HEK293 (cell line): ENCODE measurements at regions not wholly inside any gene's neighbourhood (a gene's known extent, or its start where the extent isn't known, plus 50 kb on each side); places are given as distances from the start of the nearest gene placed in this dataset.

Source experiments
- CTCF ChIA-PET: fragments of 350-600 bp; formaldehyde crosslinking; extraction: SDS; loops from one replicate; lab custom pipeline; 2021; ENCODE audit warnings: antibody characterized with exemption; lab: Yijun Ruan, JAX
- POLR2A ChIA-PET: fragments of 300-600 bp; formaldehyde crosslinking; extraction: SDS; loops from one replicate; lab custom pipeline; 2020; ENCODE audit warnings: antibody characterized with exemption, inconsistent platforms; lab: Yijun Ruan, JAX
- H3K27ac ChIP-seq: fragments of 200-500 bp; sonication (Bioruptor generic); 2 replicates; pipeline ENCODE4 v1.5.1; 2014; ENCODE audit warnings: low read depth, low read length, control low read depth, inconsistent platforms; ENCODE audit errors: extremely low read depth
- H3K36me3 ChIP-seq, 2 experiments: fragments of 200-500 bp in 1 of 2; sonication (Bioruptor generic) in 1 of 2; 1 replicate in 1 of 2; 2 replicates in 1 of 2; pipeline ENCODE4 v1.5.1; 2014 to 2017; ENCODE audit warnings: inconsistent platforms in 2 of 2, low read length in 2 of 2; ENCODE audit not compliant: control insufficient read depth in 2 of 2, insufficient read depth in 1 of 2
- H3K4me1 ChIP-seq: fragments of 200-500 bp; sonication (Bioruptor generic); 2 replicates; pipeline ENCODE4 v1.5.1; 2014; ENCODE audit warnings: mild to moderate bottlenecking, low read length, inconsistent platforms; ENCODE audit not compliant: control insufficient read depth, insufficient read depth
- H3K4me3 ChIP-seq: 2 replicates; pipeline ENCODE4 v1.5.1; 2011; ENCODE audit warnings: low read depth, mild to moderate bottlenecking, control low read depth, low read length, moderate library complexity
- H3K9me3 ChIP-seq: fragments of 200-500 bp; sonication (Bioruptor generic); 2 replicates; pipeline ENCODE4 v1.5.1; 2014; ENCODE audit warnings: low read depth, low read length, inconsistent platforms; ENCODE audit not compliant: control insufficient read depth, insufficient read depth
- BCL11B ChIP-seq: fragments of 450-650 bp; formaldehyde crosslinking; IDR thresholded peaks from 2 replicates; pipeline ENCODE4 v1.5.1; 2016; ENCODE audit warnings: low read depth, missing biosample characterization, missing genetic modification characterization
- ELK4 ChIP-seq: IDR thresholded peaks from 2 replicates; pipeline ENCODE4 v1.6.1; 2011; ENCODE audit warnings: mild to moderate bottlenecking, low read depth, low read length, borderline replicate concordance
- HOXC10 ChIP-seq: sonication (generic); formaldehyde crosslinking; IDR thresholded peaks from 2 replicates; pipeline ENCODE4 v1.8.1; 2023; ENCODE audit warnings: mild to moderate bottlenecking, missing genetic modification reagents
- KLF7 ChIP-seq: fragments of 450-650 bp; formaldehyde crosslinking; IDR thresholded peaks from 2 replicates; pipeline ENCODE4 v1.5.1; 2016; ENCODE audit warnings: missing biosample characterization, missing genetic modification characterization, borderline replicate concordance
- MZF1 ChIP-seq: fragments of 450-650 bp; formaldehyde crosslinking; IDR thresholded peaks from 2 replicates; pipeline ENCODE4 v1.5.1; 2017; ENCODE audit warnings: missing biosample characterization, missing genetic modification characterization, borderline replicate concordance
- PATZ1 ChIP-seq: fragments of 450-650 bp; formaldehyde crosslinking; IDR thresholded peaks from 2 replicates; pipeline ENCODE4 v1.5.1; 2016; ENCODE audit warnings: missing biosample characterization, missing genetic modification characterization
- SETDB1 ChIP-seq: IDR thresholded peaks from one replicate; pipeline ENCODE4 v1.6.1; 2017; ENCODE audit warnings: mild to moderate bottlenecking, low read length, moderate library complexity, mixed read lengths; ENCODE audit not compliant: insufficient read length
- TRIM28 ChIP-seq: IDR thresholded peaks from 2 replicates; pipeline ENCODE4 v1.6.1; 2011; ENCODE audit warnings: low read length, control low read depth, borderline replicate concordance
- YY2 ChIP-seq: fragments of 450-650 bp; formaldehyde crosslinking; IDR thresholded peaks from 2 replicates; pipeline ENCODE4 v1.5.1; 2016; ENCODE audit warnings: missing biosample characterization, missing genetic modification characterization
- ZBTB44 ChIP-seq: fragments of 450-650 bp; IDR thresholded peaks from 2 replicates; pipeline ENCODE4 v1.5.1; 2018; ENCODE audit warnings: missing biosample characterization, mild to moderate bottlenecking, missing genetic modification characterization
- ZBTB8A ChIP-seq: fragments of 450-650 bp; formaldehyde crosslinking; IDR thresholded peaks from 2 replicates; pipeline ENCODE4 v1.5.1; 2016; ENCODE audit warnings: missing biosample characterization, missing genetic modification characterization
- ZEB2 ChIP-seq: fragments of 450-650 bp; formaldehyde crosslinking; IDR thresholded peaks from 2 replicates; pipeline ENCODE4 v1.5.1; 2016; ENCODE audit warnings: missing biosample characterization, missing genetic modification characterization
- ZFHX2 ChIP-seq: fragments of 450-650 bp; formaldehyde crosslinking; conservative IDR thresholded peaks from 2 replicates; pipeline ENCODE4 v1.5.1; 2016; ENCODE audit warnings: missing biosample characterization, missing genetic modification characterization
- ZNF10 ChIP-seq: fragments of 450-650 bp; formaldehyde crosslinking; IDR thresholded peaks from 2 replicates; pipeline ENCODE4 v1.5.1; 2017; ENCODE audit warnings: missing biosample characterization, missing genetic modification characterization
- ZNF19 ChIP-seq: fragments of 450-650 bp; formaldehyde crosslinking; IDR thresholded peaks from 2 replicates; pipeline ENCODE4; 2016; ENCODE audit warnings: missing biosample characterization, missing genetic modification characterization, low read depth
- ZNF214 ChIP-seq: fragments of 450-650 bp; formaldehyde crosslinking; IDR thresholded peaks from 2 replicates; pipeline ENCODE4 v1.5.1; 2017; ENCODE audit warnings: missing biosample characterization, mild to moderate bottlenecking, missing genetic modification characterization, borderline replicate concordance
- ZNF221 ChIP-seq: fragments of 450-650 bp; formaldehyde crosslinking; IDR thresholded peaks from 2 replicates; pipeline ENCODE4 v1.5.1; 2017; ENCODE audit warnings: missing biosample characterization, missing genetic modification characterization, borderline replicate concordance
- ZNF23 ChIP-seq: fragments of 450-650 bp; formaldehyde crosslinking; IDR thresholded peaks from 2 replicates; pipeline ENCODE4 v1.5.1; 2016; ENCODE audit warnings: missing biosample characterization, missing genetic modification characterization, borderline replicate concordance
- ZNF311 ChIP-seq: fragments of 450-650 bp; formaldehyde crosslinking; IDR thresholded peaks from 2 replicates; pipeline ENCODE4 v1.5.1; 2017; ENCODE audit warnings: missing biosample characterization, missing genetic modification characterization, borderline replicate concordance
- ZNF335 ChIP-seq: fragments of 450-650 bp; formaldehyde crosslinking; conservative IDR thresholded peaks from 2 replicates; pipeline ENCODE4 v1.5.1; 2016; ENCODE audit warnings: missing biosample characterization, missing genetic modification characterization
- ZNF354C ChIP-seq: fragments of 450-650 bp; formaldehyde crosslinking; IDR thresholded peaks from 2 replicates; pipeline ENCODE4 v1.5.1; 2016; ENCODE audit warnings: missing biosample characterization, missing genetic modification characterization, low read depth, borderline replicate concordance
- ZNF37A ChIP-seq: fragments of 450-650 bp; IDR thresholded peaks from 2 replicates; pipeline ENCODE4 v1.5.1; 2018; ENCODE audit warnings: missing biosample characterization, missing genetic modification characterization
- ZNF433 ChIP-seq: fragments of 450-650 bp; formaldehyde crosslinking; IDR thresholded peaks from 2 replicates; pipeline ENCODE4 v1.5.1; 2016; ENCODE audit warnings: missing biosample characterization, missing genetic modification characterization, low read depth
- ZNF529 ChIP-seq: fragments of 450-650 bp; formaldehyde crosslinking; IDR thresholded peaks from 2 replicates; pipeline ENCODE4 v1.5.1; 2017; ENCODE audit warnings: missing genetic modification characterization, missing biosample characterization; ENCODE audit not compliant: insufficient replicate concordance
- ZNF530 ChIP-seq: fragments of 450-650 bp; formaldehyde crosslinking; IDR thresholded peaks from 2 replicates; pipeline ENCODE4 v1.5.1; 2016; ENCODE audit warnings: low read depth, missing biosample characterization, missing genetic modification characterization
- ZNF555 ChIP-seq: fragments of 450-650 bp; formaldehyde crosslinking; conservative IDR thresholded peaks from 2 replicates; pipeline ENCODE4 v1.5.1; 2017; ENCODE audit warnings: missing biosample characterization, mild to moderate bottlenecking, missing genetic modification characterization, inconsistent platforms
- ZNF670 ChIP-seq: fragments of 450-650 bp; formaldehyde crosslinking; IDR thresholded peaks from 2 replicates; pipeline ENCODE4 v1.5.1; 2016; ENCODE audit warnings: missing biosample characterization, missing genetic modification characterization, low read depth
- ZSCAN4 ChIP-seq: fragments of 450-650 bp; formaldehyde crosslinking; IDR thresholded peaks from 2 replicates; pipeline ENCODE4 v1.5.1; 2017; ENCODE audit warnings: missing biosample characterization, missing genetic modification characterization

DNA sequence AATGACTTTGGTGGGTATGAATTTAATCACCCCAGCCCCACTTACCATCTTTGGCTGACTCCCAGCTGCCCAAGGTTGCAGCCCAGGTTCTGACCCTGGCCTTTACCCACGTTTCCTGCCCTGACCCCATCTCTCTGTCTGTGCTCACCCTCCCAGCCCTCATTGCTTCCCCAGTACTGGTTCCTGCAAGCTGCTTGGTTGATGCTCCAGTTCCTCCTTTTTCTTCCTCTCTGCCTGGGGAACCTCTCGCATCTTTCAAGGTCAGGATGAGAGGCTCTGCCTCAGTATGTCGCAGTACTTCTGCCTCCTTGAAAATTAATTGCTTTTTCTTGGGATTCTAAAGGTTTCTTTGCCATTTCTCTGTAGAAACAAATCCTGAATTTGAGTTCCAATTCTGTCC lies 263.8 kb upstream of the ZNF32 start (continued):
- TF ChIP-seq ELK4 = no peak
- TF ChIP-seq MZF1 (tag by site-specific recombination) = no peak
- no peak for TF ChIP-seq BCL11B
- TF ChIP-seq ZNF19 (tag by site-specific recombination) = no peak
- no peak for TF ChIP-seq SETDB1

GRCh38 chr10:43906490-43906889 lies 257.8 kb upstream of the ZNF32 start:
- no peaks in the 10 kb centered on the region for H3K4me1 ChIP-seq
- TF ChIP-seq PATZ1 (tag by site-specific recombination) (no peak), ZEB2 (tag by site-specific recombination) (no peak), ZNF670 (no peak), ZBTB44 (tag by site-specific recombination) (no peak), KLF7 (tag by site-specific recombination) (no peak)
- H3K9me3 ChIP-seq = no peaks in the 10 kb centered on the region
- CTCF ChIA-PET = interaction anchor here (1.1 kb wide), 1 partner anchor 78 kb away, joined by 3 read pairs; no protein-coding TSS in a partner anchor
- no peaks in the 10 kb centered on the region for H3K36me3 ChIP-seq
- H3K27ac ChIP-seq = no peak overlapping the region
- H3K4me3 ChIP-seq = no peak overlapping the region
- POLR2A ChIA-PET = no interaction called here

- CTCF ChIA-PET = interaction anchor here (1.1 kb wide), 1 partner anchor 79 kb away, joined by 3 read pairs; no protein-coding TSS in a partner anchor
Measured at GRCh38 chr10:43905512-43906236, 257.0 kb upstream of the ZNF32 start.

GRCh38 chr10:43904844-43905243 lies 256.2 kb upstream of the ZNF32 start:
- Histone ChIP-seq H3K36me3 (no peaks in the 10 kb centered on the region), H3K4me1 (no peaks in the 10 kb centered on the region), H3K27ac (no peak overlapping the region), H3K9me3 (no peaks in the 10 kb centered on the region), H3K4me3 (no peak overlapping the region)
- ChIA-PET CTCF (no interaction called here), POLR2A (interaction anchor here (0.6 kb wide), 1 partner anchor 249 kb away, joined by 5 read pairs; no protein-coding TSS in a partner anchor)
- TF ChIP-seq ZNF335 (tag by site-specific recombination) (no peak), YY2 (tag by site-specific recombination) (no peak), ZBTB8A (tag by site-specific recombination) (no peak), ZNF221 (tag by site-specific recombination) (no peak), ZNF214 (no peak), HOXC10 (CRISPR knock-in tag) (no peak), ZNF529 (no peak), ZSCAN4 (no peak), ZNF354C (tag by site-specific recombination) (no peak), ZNF530 (tag by site-specific recombination) (no peak), TRIM28 (no peak), ZNF37A (no peak), ZNF10 (no peak)

More at GRCh38 chr10:43905512-43906236, 257.0 kb upstream of the ZNF32 start:
- Histone ChIP-seq H3K4me3 (no peak overlapping the region), H3K36me3 (no peaks in the 10 kb centered on the region), H3K27ac (no peak overlapping the region), H3K9me3 (no peaks in the 10 kb centered on the region), H3K4me1 (no peaks in the 10 kb centered on the region)
- POLR2A ChIA-PET = no interaction called here
- TF ChIP-seq ZNF670 = no peak
- 0 out of 2 replicates have a peak, but pooled peaks have one; percentile 9 for TF ChIP-seq ZFHX2 (tag by site-specific recombination)
- TF ChIP-seq ZNF433 = no peak
- TF ChIP-seq ZNF23 (tag by site-specific recombination) = no peak
- TF ChIP-seq ZNF311 (tag by site-specific recombination) = no peak
- no peak for TF ChIP-seq ZNF555 (tag by site-specific recombination)
